ENCODE measurements at regions not wholly inside any gene's neighbourhood (a gene's known extent, or its start where the extent isn't known, plus 50 kb on each side); places are given as distances from the start of the nearest gene placed in this dataset.

- TF ChIP-seq, protein P1, sequence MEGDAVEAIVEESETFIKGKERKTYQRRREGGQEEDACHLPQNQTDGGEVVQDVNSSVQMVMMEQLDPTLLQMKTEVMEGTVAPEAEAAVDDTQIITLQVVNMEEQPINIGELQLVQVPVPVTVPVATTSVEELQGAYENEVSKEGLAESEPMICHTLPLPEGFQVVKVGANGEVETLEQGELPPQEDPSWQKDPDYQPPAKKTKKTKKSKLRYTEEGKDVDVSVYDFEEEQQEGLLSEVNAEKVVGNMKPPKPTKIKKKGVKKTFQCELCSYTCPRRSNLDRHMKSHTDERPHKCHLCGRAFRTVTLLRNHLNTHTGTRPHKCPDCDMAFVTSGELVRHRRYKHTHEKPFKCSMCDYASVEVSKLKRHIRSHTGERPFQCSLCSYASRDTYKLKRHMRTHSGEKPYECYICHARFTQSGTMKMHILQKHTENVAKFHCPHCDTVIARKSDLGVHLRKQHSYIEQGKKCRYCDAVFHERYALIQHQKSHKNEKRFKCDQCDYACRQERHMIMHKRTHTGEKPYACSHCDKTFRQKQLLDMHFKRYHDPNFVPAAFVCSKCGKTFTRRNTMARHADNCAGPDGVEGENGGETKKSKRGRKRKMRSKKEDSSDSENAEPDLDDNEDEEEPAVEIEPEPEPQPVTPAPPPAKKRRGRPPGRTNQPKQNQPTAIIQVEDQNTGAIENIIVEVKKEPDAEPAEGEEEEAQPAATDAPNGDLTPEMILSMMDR (IDR thresholded peaks at IDR 0.05; ENCODE audit: poor library complexity): no peak
- no peak for TF ChIP-seq EZH2 (IDR thresholded peaks at IDR 0.05; ENCODE audit: borderline replicate concordance)
- no peak for TF ChIP-seq EZH2phosphoT487 (IDR thresholded peaks at IDR 0.05; ENCODE audit: low read depth, severe bottlenecking, unreplicated experiment)
Observed at GRCh38 chr20:40336533-40336932, 352.5 kb downstream of the MAFB start.
